Ishikawa (cell line): ENCODE measurements at regions not wholly inside any gene's neighbourhood (a gene's known extent, or its start where the extent isn't known, plus 50 kb on each side); places are given as distances from the start of the nearest gene placed in this dataset.

Source experiments
- CEBPB ChIP-seq: IDR thresholded peaks from 2 replicates; pipeline ENCODE4 v1.6.1; 2012
- CREB1 ChIP-seq: IDR thresholded peaks from 2 replicates; pipeline ENCODE4 v1.6.1; 2012; ENCODE audit warnings: low read depth
- EGR1 ChIP-seq: IDR thresholded peaks from 2 replicates; pipeline ENCODE4 v1.6.1; 2012
- EP300 ChIP-seq: IDR thresholded peaks from 2 replicates; pipeline ENCODE4 v1.6.1; 2012; ENCODE audit warnings: borderline replicate concordance
- FOXM1 ChIP-seq: IDR thresholded peaks from 2 replicates; pipeline ENCODE4 v1.6.1; 2012; ENCODE audit warnings: low read depth, borderline replicate concordance
- MAX ChIP-seq: IDR thresholded peaks from 2 replicates; pipeline ENCODE4 v1.6.1; 2012
- NFIC ChIP-seq: IDR thresholded peaks from 2 replicates; pipeline ENCODE4 v1.6.1; 2012
- RAD21 ChIP-seq: IDR thresholded peaks from 2 replicates; pipeline ENCODE4 v1.6.1; 2012; ENCODE audit warnings: low read depth
- TAF1 ChIP-seq: IDR thresholded peaks from 2 replicates; pipeline ENCODE4 v1.6.1; 2012; ENCODE audit warnings: low read depth, mild to moderate bottlenecking
- TCF12 ChIP-seq: IDR thresholded peaks from 2 replicates; pipeline ENCODE4 v1.6.1; 2012; ENCODE audit warnings: low read depth
- TEAD4 ChIP-seq: IDR thresholded peaks from 2 replicates; pipeline ENCODE4 v1.6.1; 2012
- USF1 ChIP-seq: IDR thresholded peaks from 2 replicates; pipeline ENCODE4 v1.6.1; 2012
- YY1 ChIP-seq: IDR thresholded peaks from 2 replicates; pipeline ENCODE4 v1.6.1; 2012; ENCODE audit warnings: low read depth
- ZBTB7A ChIP-seq: IDR thresholded peaks from 2 replicates; pipeline ENCODE4 v1.6.1; 2012; ENCODE audit warnings: low read depth
- TF ChIP-seq, protein P1 (sequence below): IDR thresholded peaks from 2 replicates; pipeline ENCODE4 v1.6.1; 2012; ENCODE audit warnings: low read depth, mild to moderate bottlenecking

DNA sequence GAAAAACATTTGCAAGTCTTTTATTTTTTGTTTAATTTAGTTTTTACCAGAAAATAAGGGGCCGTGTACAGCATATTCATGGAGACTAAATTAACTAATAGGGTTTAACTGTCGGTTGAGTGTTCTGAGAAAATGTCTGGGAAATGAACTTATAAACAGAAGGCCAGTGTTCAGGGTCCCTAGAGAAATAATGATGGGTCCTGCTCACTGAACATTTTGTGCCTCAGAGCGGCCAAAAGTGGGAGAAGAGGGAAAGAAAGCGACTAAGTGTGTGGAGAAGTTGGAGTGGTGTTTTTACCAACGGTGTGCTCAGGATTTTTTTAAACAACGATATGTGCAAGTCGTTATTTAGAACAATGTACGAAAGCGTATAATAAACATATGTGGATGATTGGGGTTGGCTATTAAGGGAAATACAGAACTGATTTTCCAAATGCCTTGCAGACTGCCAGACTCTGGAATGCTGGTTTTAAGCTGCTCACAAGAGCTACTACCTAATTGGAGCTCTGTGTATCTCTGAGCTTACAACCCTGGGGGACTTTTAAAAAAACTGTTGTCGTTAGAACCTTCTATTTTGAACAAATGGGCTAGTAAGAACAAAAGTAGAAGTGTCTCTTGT is 166.7 kb downstream of the SLC38A4 start:
- TF ChIP-seq MAX, result no peak

GRCh38 chr12:46657453-46658411 is 168.1 kb downstream of the SLC38A4 start:
- TF ChIP-seq RAD21, result no peak
- no peak for TF ChIP-seq EGR1
- TF ChIP-seq CREB1, result no peak
- TF ChIP-seq TCF12, result no peak
- no peak for TF ChIP-seq EP300
- no peak for TF ChIP-seq NFIC
- TF ChIP-seq USF1, result no peak

GRCh38 chr12:46653311-46653710 is 172.5 kb downstream of the SLC38A4 start:
- TF ChIP-seq USF1 (no peak), TEAD4 (no peak), RAD21 (no peak), EGR1 (no peak), YY1 (no peak), MAX (no peak), CREB1 (no peak), ZBTB7A (no peak), NFIC (no peak), TAF1 (no peak), FOXM1 (no peak), TCF12 (no peak), EP300 (no peak), CEBPB (no peak)
- TF ChIP-seq, protein P1, sequence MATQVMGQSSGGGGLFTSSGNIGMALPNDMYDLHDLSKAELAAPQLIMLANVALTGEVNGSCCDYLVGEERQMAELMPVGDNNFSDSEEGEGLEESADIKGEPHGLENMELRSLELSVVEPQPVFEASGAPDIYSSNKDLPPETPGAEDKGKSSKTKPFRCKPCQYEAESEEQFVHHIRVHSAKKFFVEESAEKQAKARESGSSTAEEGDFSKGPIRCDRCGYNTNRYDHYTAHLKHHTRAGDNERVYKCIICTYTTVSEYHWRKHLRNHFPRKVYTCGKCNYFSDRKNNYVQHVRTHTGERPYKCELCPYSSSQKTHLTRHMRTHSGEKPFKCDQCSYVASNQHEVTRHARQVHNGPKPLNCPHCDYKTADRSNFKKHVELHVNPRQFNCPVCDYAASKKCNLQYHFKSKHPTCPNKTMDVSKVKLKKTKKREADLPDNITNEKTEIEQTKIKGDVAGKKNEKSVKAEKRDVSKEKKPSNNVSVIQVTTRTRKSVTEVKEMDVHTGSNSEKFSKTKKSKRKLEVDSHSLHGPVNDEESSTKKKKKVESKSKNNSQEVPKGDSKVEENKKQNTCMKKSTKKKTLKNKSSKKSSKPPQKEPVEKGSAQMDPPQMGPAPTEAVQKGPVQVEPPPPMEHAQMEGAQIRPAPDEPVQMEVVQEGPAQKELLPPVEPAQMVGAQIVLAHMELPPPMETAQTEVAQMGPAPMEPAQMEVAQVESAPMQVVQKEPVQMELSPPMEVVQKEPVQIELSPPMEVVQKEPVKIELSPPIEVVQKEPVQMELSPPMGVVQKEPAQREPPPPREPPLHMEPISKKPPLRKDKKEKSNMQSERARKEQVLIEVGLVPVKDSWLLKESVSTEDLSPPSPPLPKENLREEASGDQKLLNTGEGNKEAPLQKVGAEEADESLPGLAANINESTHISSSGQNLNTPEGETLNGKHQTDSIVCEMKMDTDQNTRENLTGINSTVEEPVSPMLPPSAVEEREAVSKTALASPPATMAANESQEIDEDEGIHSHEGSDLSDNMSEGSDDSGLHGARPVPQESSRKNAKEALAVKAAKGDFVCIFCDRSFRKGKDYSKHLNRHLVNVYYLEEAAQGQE, result no peak

DNA sequence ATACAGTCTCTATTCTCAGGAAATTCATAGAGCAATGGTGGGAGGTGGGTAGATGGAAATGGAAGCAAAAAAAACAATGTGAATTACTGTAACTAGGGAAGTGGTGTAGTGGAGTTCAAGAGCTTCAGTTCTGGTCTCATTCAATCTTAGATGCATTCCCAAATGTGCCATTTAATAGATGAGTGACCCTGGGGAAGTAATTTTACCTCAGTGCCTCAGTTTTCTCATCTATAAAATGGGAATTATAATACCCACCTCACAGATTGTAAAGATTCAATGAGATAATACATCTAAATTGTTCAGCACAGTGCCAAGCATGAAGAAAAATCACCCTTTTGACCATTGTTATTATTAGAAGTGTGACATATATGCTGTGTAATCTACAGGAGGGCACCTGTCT is 173.1 kb downstream of the SLC38A4 start:
- TF ChIP-seq MAX (no peak), EGR1 (no peak), FOXM1 (no peak), TAF1 (no peak), RAD21 (no peak), TEAD4 (no peak), TCF12 (no peak), USF1 (no peak), EP300 (no peak), ZBTB7A (no peak), NFIC (no peak), CREB1 (no peak), YY1 (no peak), CEBPB (no peak)
- TF ChIP-seq, protein P1, result no peak

- no peak for TF ChIP-seq CEBPB
- TF ChIP-seq, protein P1, result no peak
- TF ChIP-seq FOXM1, result no peak
- TF ChIP-seq TCF12, result no peak
- no peak for TF ChIP-seq YY1
- no peak for TF ChIP-seq RAD21
- TF ChIP-seq CREB1, result no peak
- TF ChIP-seq EP300, result no peak
- no peak for TF ChIP-seq TAF1
- no peak for TF ChIP-seq USF1
- TF ChIP-seq ZBTB7A, result no peak
- TF ChIP-seq EGR1, result no peak
- no peak for TF ChIP-seq NFIC
- no peak for TF ChIP-seq TEAD4
- no peak for TF ChIP-seq MAX
Measured at GRCh38 chr12:46650688-46651087, 175.1 kb downstream of the SLC38A4 start.
